Naive thymus-derived CD4-positive, alpha-beta T cell (primary cell): ENCODE measurements at regions not wholly inside any gene's neighbourhood (a gene's known extent, or its start where the extent isn't known, plus 50 kb on each side); places are given as distances from the start of the nearest gene placed in this dataset.
"Not testable (repeated sequence)": the region's sequence is repeated elsewhere in the genome, so short reads cannot be mapped to it uniquely, and the experiment has no call there.

Source experiments
- ATAC-seq: fragments of 150-1000 bp; cut with Tn5 transposase; 2 replicates; pipeline ENCODE4 v1.10.0; 2021; ENCODE audit warnings: mild to moderate bottlenecking, moderate library complexity
- CTCF ChIA-PET: fragments of 350-600 bp; sonication (Branson Sonifier 250); formaldehyde crosslinking; loops from one replicate; lab custom pipeline; 2021; ENCODE audit warnings: antibody characterized with exemption; lab: Charles Lee
- POLR2A ChIA-PET: fragments of 350-600 bp; sonication (Branson Sonifier 250); formaldehyde crosslinking; loops from one replicate; lab custom pipeline; 2021; ENCODE audit warnings: antibody characterized with exemption, inconsistent platforms; lab: Charles Lee
- DNase-seq, 9 donors: peaks; one replicate each; pipeline versions ENCODE4 v3.0.0 to v3.0.0-alpha.2; 2020 to 2022; ENCODE audit warnings: mixed read lengths in 1 of 9
- H3K27ac ChIP-seq: one replicate; pipeline ENCODE4 v1.7.0; 2013; ENCODE audit warnings: mild to moderate bottlenecking, low read depth, low read length, moderate library complexity
- H3K27me3 ChIP-seq, 2 donors: one replicate each; pipeline ENCODE4 v1.7.0; 2013; ENCODE audit warnings: low read length in 2 of 2, mild to moderate bottlenecking in 2 of 2, moderate library complexity in 2 of 2; ENCODE audit not compliant: control insufficient read depth in 2 of 2, insufficient read depth in 2 of 2
- H3K36me3 ChIP-seq, 3 experiments: 1 replicate in 2 of 3; 2 replicates in 1 of 3; pipeline ENCODE4 v1.7.0; 2013; ENCODE audit warnings: low read length in 3 of 3, mild to moderate bottlenecking in 3 of 3, moderate library complexity in 1 of 3; ENCODE audit not compliant: insufficient read depth in 3 of 3, control insufficient read depth in 2 of 3
- H3K4me1 ChIP-seq, 2 donors: one replicate each; pipeline ENCODE4 v1.7.0; 2013; ENCODE audit warnings: low read length in 2 of 2, mild to moderate bottlenecking in 2 of 2, moderate library complexity in 1 of 2; ENCODE audit not compliant: control insufficient read depth in 2 of 2, insufficient read depth in 2 of 2
- H3K4me3 ChIP-seq: 2 replicates; pipeline ENCODE4 v1.7.0; 2013; ENCODE audit warnings: mild to moderate bottlenecking, low read length
- H3K9me3 ChIP-seq, 3 experiments: 1 replicate in 2 of 3; 2 replicates in 1 of 3; pipeline ENCODE4 v1.7.0; 2013; ENCODE audit warnings: low read length in 3 of 3; ENCODE audit not compliant: control insufficient read depth in 2 of 3
- H3K27ac Mint-ChIP-seq, 9 donors: one replicate each; pipeline ENCODE4 v1.8.0; 2020 to 2022; ENCODE audit warnings: mixed read lengths in 9 of 9, mild to moderate bottlenecking in 8 of 9, moderate library complexity in 5 of 9, inconsistent platforms in 2 of 9
- H3K27me3 Mint-ChIP-seq, 5 donors: one replicate each; pipeline ENCODE4 v1.8.0; 2021 to 2022; ENCODE audit warnings: mixed read lengths in 5 of 5, mild to moderate bottlenecking in 1 of 5
- H3K36me3 Mint-ChIP-seq, 5 donors: one replicate each; pipeline ENCODE4 v1.8.0; 2020 to 2022; ENCODE audit warnings: mixed read lengths in 5 of 5, mild to moderate bottlenecking in 3 of 5, inconsistent platforms in 1 of 5
- H3K4me1 Mint-ChIP-seq, 7 donors: one replicate each; pipeline ENCODE4 v1.8.0; 2020 to 2022; ENCODE audit warnings: mixed read lengths in 7 of 7, mild to moderate bottlenecking in 3 of 7, inconsistent platforms in 1 of 7
- H3K4me3 Mint-ChIP-seq, 10 donors: one replicate each; pipeline ENCODE4 v1.8.0; 2020 to 2022; ENCODE audit warnings: mild to moderate bottlenecking in 10 of 10, mixed read lengths in 10 of 10, moderate library complexity in 6 of 10, inconsistent platforms in 2 of 10
- H3K9me3 Mint-ChIP-seq, 11 donors: one replicate each; pipeline ENCODE4 v1.8.0; 2020 to 2022; ENCODE audit warnings: mixed read lengths in 11 of 11, mild to moderate bottlenecking in 4 of 11, inconsistent platforms in 1 of 11, moderate library complexity in 1 of 11
- intact Hi-C, 2 donors: fragments of 100-400 bp; cut with micrococcal nuclease; formaldehyde crosslinking; loops; one replicate each; pipeline ENCODE4 v1.15.1; 2023

DNA sequence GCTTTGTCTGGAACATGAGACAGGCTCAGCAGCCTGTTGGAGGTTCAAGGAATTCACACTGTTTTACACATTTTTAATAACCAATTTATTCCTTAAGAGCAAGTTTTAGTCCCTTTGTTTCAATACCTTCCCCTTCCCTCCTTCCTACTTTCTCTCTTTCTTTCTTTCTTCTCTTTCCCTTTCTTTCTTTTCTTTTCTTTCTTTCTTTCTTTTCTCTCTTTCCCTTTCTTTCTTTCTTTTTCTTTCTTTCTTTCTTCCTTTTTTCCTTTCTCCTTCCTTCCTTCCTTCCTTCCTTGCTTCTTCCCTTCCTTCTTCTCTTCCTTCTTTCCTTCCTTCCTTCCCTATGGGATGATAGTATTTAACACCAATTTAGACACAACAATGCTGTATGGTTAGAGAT lies 164.2 kb downstream of the CENPF start:
- no peak for DNase-seq
- H3K4me1 ChIP-seq = no peaks in the 10 kb centered on the region

DNA sequence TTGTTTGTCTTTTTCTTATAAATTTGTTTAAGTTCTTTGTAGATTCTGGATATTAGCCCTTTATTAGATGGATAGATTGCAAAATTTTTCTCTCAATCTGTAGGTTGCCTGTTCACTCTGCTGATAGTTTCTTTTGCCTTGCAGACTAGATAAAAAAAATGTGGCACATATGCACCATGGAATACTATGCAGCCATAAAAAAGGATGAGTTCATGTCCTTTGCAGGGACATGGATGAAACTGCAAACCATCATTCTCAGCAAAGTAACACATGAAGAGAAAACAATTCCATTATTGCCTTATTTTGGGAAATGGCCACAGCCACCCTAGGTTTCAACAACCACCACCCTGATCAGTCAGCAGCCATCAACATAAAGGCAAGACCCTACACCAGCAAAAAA lies 166.7 kb downstream of the CENPF start:
- H3K27ac ChIP-seq, H3K9me3 ChIP-seq, H3K27me3 ChIP-seq, H3K4me1 ChIP-seq, H3K27ac Mint-ChIP-seq, H3K36me3 ChIP-seq, H3K4me1 Mint-ChIP-seq, DNase-seq, H3K4me3 Mint-ChIP-seq, POLR2A ChIA-PET, ATAC-seq, H3K36me3 Mint-ChIP-seq, CTCF ChIA-PET, H3K4me3 ChIP-seq, intact Hi-C loops: not testable (repeated sequence)
- H3K9me3 Mint-ChIP-seq = peaks cover 0 to 21% (median 4%) of the 10 kb centered on the region in 11 donors
- peaks cover 0 to 15% (median 6%) of the 10 kb centered on the region in 5 donors for H3K27me3 Mint-ChIP-seq

More for the DNA sequence above, 164.2 kb downstream of the CENPF start:
- CTCF ChIA-PET = no interaction called here
- no peak for ATAC-seq
- H3K9me3 Mint-ChIP-seq = peaks cover 3 to 45% (median 25%) of the 10 kb centered on the region in 11 donors
- intact Hi-C loops = no loop called here
- POLR2A ChIA-PET = no interaction called here
- H3K4me1 Mint-ChIP-seq = no peaks in the 10 kb centered on the region
- no peak overlapping the region for H3K27ac Mint-ChIP-seq
- Histone ChIP-seq H3K36me3 (no peaks in the 10 kb centered on the region), H3K9me3 (peaks cover 0 to 20% (median 0%) of the 10 kb centered on the region in 3 experiments), H3K27me3 (no peaks in the 10 kb centered on the region), H3K27ac (no peak overlapping the region), H3K4me3 (no peak overlapping the region)
- H3K4me3 Mint-ChIP-seq = no peak overlapping the region
- peaks cover 0 to 15% (median 6%) of the 10 kb centered on the region in 5 donors for H3K27me3 Mint-ChIP-seq
- peaks cover 0 to 18% (median 2%) of the 10 kb centered on the region in 5 donors for H3K36me3 Mint-ChIP-seq

DNA sequence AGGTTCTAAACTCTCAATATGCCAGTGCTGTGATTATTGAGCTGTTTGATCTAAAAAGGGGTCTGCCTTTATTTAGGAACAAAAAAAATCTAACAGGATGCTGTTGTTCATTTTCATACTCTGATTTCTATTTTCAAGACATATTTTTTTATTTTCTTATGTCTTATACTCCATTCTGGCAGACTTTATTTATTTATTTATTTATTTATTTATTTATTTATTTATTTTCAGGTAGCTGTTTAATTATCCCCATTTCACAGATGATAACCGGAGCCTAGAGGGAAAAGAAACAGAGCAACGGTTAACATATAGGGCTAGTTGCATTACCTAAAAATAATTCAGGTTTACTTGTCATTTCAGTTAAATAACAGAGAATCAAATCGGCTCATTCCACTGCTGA lies 174.4 kb downstream of the CENPF start:
- intact Hi-C loops = no loop called here
- H3K27me3 ChIP-seq = no peaks in the 10 kb centered on the region
- Mint-ChIP-seq H3K4me1 (no peaks in the 10 kb centered on the region), H3K36me3 (peaks cover 0 to 6% (median 0%) of the 10 kb centered on the region in 5 donors), H3K4me3 (no peak overlapping the region), H3K9me3 (peaks cover 0 to 2% (median 0%) of the 10 kb centered on the region in 11 donors), H3K27ac (no peak overlapping the region), H3K27me3 (peaks cover 0 to 7% (median 0%) of the 10 kb centered on the region in 5 donors)
- H3K36me3 ChIP-seq = no peaks in the 10 kb centered on the region
- H3K27ac ChIP-seq = no peak overlapping the region
- CTCF ChIA-PET = no interaction called here
- ATAC-seq (no peak), DNase-seq (no peak)
- POLR2A ChIA-PET = no interaction called here
- no peak overlapping the region for H3K4me3 ChIP-seq
- H3K9me3 ChIP-seq = no peaks in the 10 kb centered on the region
- no peaks in the 10 kb centered on the region for H3K4me1 ChIP-seq

DNA sequence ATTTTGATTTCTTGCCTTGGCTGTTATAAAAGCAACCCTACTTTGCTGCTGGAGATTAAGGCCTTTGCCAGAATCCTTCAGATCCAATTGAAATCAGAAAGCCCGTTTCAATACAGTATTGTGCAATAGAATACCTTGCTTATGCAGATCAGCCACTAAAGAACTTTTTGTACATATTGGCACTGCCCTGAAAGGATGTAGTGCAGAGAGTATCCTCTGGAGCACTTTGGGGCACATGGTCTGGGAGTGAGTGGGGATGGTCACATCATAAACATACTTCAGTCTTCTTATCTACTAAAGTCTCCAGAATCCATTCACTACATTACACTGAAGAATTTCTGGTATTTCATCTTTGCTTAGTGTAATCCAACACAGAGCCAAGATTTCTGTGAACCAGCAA lies 189.0 kb downstream of the CENPF start:
- ChIA-PET CTCF (no interaction called here), POLR2A (no interaction called here)
- intact Hi-C loops = no loop called here
- Histone ChIP-seq H3K27ac (no peak overlapping the region), H3K4me1 (no peaks in the 10 kb centered on the region), H3K4me3 (no peak overlapping the region), H3K36me3 (no peaks in the 10 kb centered on the region), H3K9me3 (no peaks in the 10 kb centered on the region), H3K27me3 (no peaks in the 10 kb centered on the region)
- Mint-ChIP-seq H3K27ac (no peak overlapping the region), H3K4me1 (peaks cover 0 to 2% (median 0%) of the 10 kb centered on the region in 7 donors), H3K36me3 (peaks cover 0 to 3% (median 0%) of the 10 kb centered on the region in 5 donors), H3K27me3 (peaks cover 0 to 4% (median 0%) of the 10 kb centered on the region in 5 donors), H3K9me3 (peaks cover 0 to 12% (median 0%) of the 10 kb centered on the region in 11 donors), H3K4me3 (no peak overlapping the region)
- no peak for DNase-seq
- ATAC-seq = no peak

DNA sequence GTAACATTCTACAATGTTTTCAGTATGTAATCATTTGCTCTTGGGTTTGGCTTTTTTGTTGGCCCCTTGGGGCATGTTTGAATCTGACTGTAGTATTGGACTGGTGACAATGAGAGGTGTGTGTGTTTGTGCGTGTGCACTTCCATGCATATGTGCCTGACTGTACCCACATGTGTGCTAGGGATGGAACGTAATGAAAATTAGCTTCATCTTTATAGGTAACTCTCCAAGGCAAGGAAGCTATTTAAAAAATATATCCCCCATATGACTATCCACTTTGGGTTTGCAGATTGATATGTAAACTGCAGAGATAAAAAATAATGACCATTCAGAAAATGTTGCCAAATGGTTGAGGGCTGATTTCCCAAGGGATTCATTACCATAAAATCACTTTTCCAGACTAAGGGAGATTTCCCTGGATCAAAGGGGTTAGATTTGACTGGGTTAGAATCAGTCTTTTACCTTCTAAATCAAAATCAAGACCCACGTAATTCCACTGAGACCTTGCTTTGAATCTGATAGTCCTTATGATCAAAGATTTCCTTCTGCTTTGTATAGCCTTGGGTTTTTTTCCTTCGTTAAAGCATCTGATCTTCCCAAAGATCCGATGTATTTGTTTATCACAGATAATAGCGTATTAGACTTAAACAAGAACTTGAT lies 189.7 kb downstream of the CENPF start:
- no peak overlapping the region for H3K27ac Mint-ChIP-seq
- POLR2A ChIA-PET = no interaction called here
- H3K4me1 ChIP-seq = no peaks in the 10 kb centered on the region
- intact Hi-C loops = no loop called here
- ATAC-seq = no peak
- H3K27ac ChIP-seq = no peak overlapping the region
- no peaks in the 10 kb centered on the region for H3K9me3 ChIP-seq
- peaks cover 0 to 5% (median 0%) of the 10 kb centered on the region in 5 donors for H3K36me3 Mint-ChIP-seq
- H3K4me1 Mint-ChIP-seq = peaks cover 0 to 2% (median 0%) of the 10 kb centered on the region in 7 donors
- H3K4me3 Mint-ChIP-seq = no peak overlapping the region
- H3K27me3 Mint-ChIP-seq = peaks cover 0 to 4% (median 0%) of the 10 kb centered on the region in 5 donors
- no peak overlapping the region for H3K4me3 ChIP-seq
- H3K9me3 Mint-ChIP-seq = peaks cover 0 to 14% (median 2%) of the 10 kb centered on the region in 11 donors
- DNase-seq = no peak
- no peaks in the 10 kb centered on the region for H3K27me3 ChIP-seq
- CTCF ChIA-PET = no interaction called here
- H3K36me3 ChIP-seq = no peaks in the 10 kb centered on the region

DNA sequence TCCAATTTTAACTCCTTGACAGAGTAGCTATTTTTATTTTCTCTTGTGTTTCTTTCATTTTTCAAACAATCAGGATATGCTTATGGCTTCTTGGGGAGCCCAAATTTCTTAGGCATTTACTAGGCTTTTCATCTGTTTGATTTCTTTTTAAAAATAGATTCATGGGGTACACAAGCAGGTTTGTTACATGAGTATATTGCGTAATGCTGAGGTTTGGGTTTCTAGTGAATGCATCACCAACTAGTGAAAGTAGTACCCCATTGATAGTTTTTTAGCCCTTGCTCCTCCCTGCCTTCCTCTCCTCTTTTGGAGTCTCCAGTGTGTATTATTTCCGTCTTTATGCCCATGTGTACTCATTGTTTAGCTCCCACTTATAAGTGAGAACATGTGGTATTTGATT lies 190.7 kb downstream of the CENPF start:
- Mint-ChIP-seq H3K4me1 (peaks cover 0 to 2% (median 0%) of the 10 kb centered on the region in 7 donors), H3K27me3 (peaks cover 0 to 4% (median 0%) of the 10 kb centered on the region in 5 donors), H3K4me3 (no peak overlapping the region), H3K9me3 (peaks cover 0 to 14% (median 2%) of the 10 kb centered on the region in 11 donors), H3K27ac (no peak overlapping the region), H3K36me3 (peaks cover 0 to 5% (median 0%) of the 10 kb centered on the region in 5 donors)
- H3K9me3 ChIP-seq = no peaks in the 10 kb centered on the region
- DNase-seq (no peak), ATAC-seq (no peak)
- H3K4me1 ChIP-seq = no peaks in the 10 kb centered on the region
- intact Hi-C loops = no loop called here
- H3K27me3 ChIP-seq = no peaks in the 10 kb centered on the region
- POLR2A ChIA-PET = no interaction called here
- H3K27ac ChIP-seq = no peak overlapping the region
- no peak overlapping the region for H3K4me3 ChIP-seq
- CTCF ChIA-PET = no interaction called here
- no peaks in the 10 kb centered on the region for H3K36me3 ChIP-seq

DNA sequence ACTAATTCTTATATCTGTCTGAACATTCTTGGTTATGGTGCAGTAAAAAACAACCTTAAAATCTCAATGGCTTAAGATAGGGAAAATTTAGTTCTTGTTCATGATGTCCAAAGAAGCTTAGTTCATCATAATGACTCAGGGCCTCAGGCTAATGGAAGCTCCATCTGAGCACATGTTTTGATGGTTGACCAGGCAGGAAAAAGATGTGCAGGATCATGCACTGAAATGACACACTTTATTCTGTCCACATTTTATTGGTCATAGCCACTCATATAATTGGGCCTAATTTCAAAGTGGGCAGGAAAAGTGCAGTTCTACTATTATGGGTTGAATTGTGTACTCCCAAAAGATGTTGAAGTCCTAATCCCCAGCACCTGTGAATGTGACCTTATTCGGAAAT lies 198.2 kb downstream of the CENPF start:
- ATAC-seq = no peak
- H3K36me3 Mint-ChIP-seq = peaks cover 0 to 5% (median 0%) of the 10 kb centered on the region in 5 donors
- no peak overlapping the region for H3K4me3 Mint-ChIP-seq
- intact Hi-C loops = no loop called here
- H3K27ac ChIP-seq = no peak overlapping the region
- H3K9me3 ChIP-seq = no peaks in the 10 kb centered on the region
- H3K27me3 Mint-ChIP-seq = peaks cover 0 to 7% (median 0%) of the 10 kb centered on the region in 5 donors
- ChIA-PET POLR2A (no interaction called here), CTCF (no interaction called here)
- DNase-seq = no peak
- H3K4me3 ChIP-seq = no peak overlapping the region
- H3K4me1 ChIP-seq = no peaks in the 10 kb centered on the region
- peaks cover 0 to 2% (median 0%) of the 10 kb centered on the region in 7 donors for H3K4me1 Mint-ChIP-seq
- H3K27me3 ChIP-seq = no peaks in the 10 kb centered on the region
- H3K9me3 Mint-ChIP-seq = peaks cover 0 to 14% (median 7%) of the 10 kb centered on the region in 11 donors
- no peak overlapping the region for H3K27ac Mint-ChIP-seq
- H3K36me3 ChIP-seq = no peaks in the 10 kb centered on the region
